Adrenal gland (tissue), 5 donors: ENCODE measurements at regions not wholly inside any gene's neighbourhood (a gene's known extent, or its start where the extent isn't known, plus 50 kb on each side); places are given as distances from the start of the nearest gene placed in this dataset.

Experiments used
- POLR2A ChIP-seq, 2 donors: fragments of 450-650 bp; IDR thresholded peaks; one replicate each; pipeline ENCODE4 v1.6.1; 2017; ENCODE audit warnings: antibody characterized with exemption in 2 of 2, mild to moderate bottlenecking in 2 of 2, moderate library complexity in 1 of 2
- TF ChIP-seq, protein P1 (sequence below), 6 experiments: fragments of 450-650 bp in 4 of 6; fragments of 200-600 bp in 2 of 6; sonication (generic) in 1 of 6; IDR thresholded peaks; 1 replicate in 5 of 6; 2 replicates in 1 of 6; pipeline versions ENCODE4 v1.5.1 to v1.8.0; 2016 to 2021; ENCODE audit warnings: antibody characterized with exemption in 6 of 6, mild to moderate bottlenecking in 2 of 6, moderate library complexity in 1 of 6
- donor health status: DM: no; HTN: no; CAD: no.

DNA sequence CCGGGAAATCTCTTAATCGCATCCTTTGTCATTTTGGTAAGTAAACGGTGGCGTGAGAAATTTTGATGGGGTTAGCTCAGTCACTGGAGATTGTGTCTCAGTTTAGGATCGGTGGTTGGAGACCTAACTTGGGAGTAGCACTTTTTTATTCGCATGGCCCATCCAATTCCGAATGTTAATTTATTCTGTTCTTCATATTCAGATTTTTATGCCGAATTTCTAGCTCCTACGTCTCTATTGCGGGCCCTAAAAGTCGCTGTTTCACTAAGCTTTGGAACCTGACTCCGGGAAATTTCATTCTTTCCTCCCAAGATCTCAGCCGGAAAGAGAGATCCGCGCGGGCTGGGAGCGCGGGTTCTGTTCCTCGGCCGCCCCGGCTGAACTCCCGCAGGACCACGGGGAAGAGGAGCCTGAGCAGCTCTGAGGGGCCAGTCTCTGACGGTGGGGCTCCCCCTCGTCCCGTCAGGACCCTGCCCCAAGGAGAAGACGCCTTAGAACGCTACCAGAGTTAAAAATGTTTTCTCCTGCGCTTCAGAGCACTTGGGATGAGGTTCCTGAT lies 279.7 kb downstream of the FAM72C start:
- TF ChIP-seq, protein P1, sequence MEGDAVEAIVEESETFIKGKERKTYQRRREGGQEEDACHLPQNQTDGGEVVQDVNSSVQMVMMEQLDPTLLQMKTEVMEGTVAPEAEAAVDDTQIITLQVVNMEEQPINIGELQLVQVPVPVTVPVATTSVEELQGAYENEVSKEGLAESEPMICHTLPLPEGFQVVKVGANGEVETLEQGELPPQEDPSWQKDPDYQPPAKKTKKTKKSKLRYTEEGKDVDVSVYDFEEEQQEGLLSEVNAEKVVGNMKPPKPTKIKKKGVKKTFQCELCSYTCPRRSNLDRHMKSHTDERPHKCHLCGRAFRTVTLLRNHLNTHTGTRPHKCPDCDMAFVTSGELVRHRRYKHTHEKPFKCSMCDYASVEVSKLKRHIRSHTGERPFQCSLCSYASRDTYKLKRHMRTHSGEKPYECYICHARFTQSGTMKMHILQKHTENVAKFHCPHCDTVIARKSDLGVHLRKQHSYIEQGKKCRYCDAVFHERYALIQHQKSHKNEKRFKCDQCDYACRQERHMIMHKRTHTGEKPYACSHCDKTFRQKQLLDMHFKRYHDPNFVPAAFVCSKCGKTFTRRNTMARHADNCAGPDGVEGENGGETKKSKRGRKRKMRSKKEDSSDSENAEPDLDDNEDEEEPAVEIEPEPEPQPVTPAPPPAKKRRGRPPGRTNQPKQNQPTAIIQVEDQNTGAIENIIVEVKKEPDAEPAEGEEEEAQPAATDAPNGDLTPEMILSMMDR (IDR thresholded peaks at IDR 0.05), result no peak
- no peak for TF ChIP-seq POLR2A (IDR thresholded peaks at IDR 0.05)
